ENCODE measurements at regions not wholly inside any gene's neighbourhood (a gene's known extent, or its start where the extent isn't known, plus 50 kb on each side); places are given as distances from the start of the nearest gene placed in this dataset.
A peak's percentile ranks its signal among the peaks of the same experiment; 100 is the strongest.

DNA sequence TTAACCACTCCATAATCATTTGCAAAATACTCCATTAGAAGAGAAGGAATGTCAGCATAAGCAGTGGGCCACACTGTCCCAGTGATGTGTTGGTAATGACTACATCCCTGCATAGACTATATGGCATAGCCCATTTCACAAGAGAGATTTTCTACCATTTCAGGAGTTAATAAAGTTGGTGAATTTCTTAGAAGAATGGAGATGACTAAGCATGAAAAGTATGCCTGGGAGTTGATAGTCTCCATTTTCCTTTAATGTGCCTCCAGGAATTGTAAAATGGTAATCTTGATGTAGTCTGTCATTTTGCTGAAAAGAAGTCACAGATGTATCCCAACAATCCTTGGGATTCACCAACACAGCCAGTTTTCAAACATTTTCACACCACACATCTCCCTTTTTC lies 608.8 kb upstream of the CHRM3 start:
- POLR2A ChIA-PET (ENCODE audit: low non-redundant PET): no interaction called here
- TF ChIP-seq, protein P1, sequence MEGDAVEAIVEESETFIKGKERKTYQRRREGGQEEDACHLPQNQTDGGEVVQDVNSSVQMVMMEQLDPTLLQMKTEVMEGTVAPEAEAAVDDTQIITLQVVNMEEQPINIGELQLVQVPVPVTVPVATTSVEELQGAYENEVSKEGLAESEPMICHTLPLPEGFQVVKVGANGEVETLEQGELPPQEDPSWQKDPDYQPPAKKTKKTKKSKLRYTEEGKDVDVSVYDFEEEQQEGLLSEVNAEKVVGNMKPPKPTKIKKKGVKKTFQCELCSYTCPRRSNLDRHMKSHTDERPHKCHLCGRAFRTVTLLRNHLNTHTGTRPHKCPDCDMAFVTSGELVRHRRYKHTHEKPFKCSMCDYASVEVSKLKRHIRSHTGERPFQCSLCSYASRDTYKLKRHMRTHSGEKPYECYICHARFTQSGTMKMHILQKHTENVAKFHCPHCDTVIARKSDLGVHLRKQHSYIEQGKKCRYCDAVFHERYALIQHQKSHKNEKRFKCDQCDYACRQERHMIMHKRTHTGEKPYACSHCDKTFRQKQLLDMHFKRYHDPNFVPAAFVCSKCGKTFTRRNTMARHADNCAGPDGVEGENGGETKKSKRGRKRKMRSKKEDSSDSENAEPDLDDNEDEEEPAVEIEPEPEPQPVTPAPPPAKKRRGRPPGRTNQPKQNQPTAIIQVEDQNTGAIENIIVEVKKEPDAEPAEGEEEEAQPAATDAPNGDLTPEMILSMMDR (conservative IDR thresholded peaks at IDR 0.05; ENCODE audit: low read depth): no peak

DNA sequence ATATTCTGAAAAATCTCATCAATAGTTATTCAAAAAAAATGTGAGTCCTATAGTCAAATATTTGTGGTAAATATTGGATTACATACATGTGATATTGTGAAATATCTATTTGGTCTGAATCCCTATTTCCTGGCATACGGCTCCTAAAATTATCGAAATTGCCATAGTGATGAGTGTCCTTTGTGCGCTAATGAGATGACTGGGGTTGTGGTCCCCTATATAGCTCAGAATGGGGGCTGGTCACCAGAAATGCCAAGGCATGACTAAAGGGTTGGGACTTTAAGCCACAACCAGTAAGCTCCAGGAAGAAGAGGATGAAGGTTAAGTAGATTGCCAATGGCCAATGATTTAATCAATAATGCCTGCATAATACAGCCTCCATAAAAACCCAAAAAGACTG lies 610.2 kb upstream of the CHRM3 start:
- H3K27ac ChIP-seq: no peak overlapping the region
- ChIA-PET POLR2A (ENCODE audit: low non-redundant PET) (no interaction called here), CTCF (no interaction called here)
- no peak for DNase-seq (ENCODE audit: low spot score)
- TF ChIP-seq, protein P1 (conservative IDR thresholded peaks at IDR 0.05; ENCODE audit: low read depth): no peak

More for the DNA sequence above, 608.8 kb upstream of the CHRM3 start:
- no peak overlapping the region for H3K27ac ChIP-seq
- no peak for DNase-seq (ENCODE audit: low spot score)
- CTCF ChIA-PET: no interaction called here

DNA sequence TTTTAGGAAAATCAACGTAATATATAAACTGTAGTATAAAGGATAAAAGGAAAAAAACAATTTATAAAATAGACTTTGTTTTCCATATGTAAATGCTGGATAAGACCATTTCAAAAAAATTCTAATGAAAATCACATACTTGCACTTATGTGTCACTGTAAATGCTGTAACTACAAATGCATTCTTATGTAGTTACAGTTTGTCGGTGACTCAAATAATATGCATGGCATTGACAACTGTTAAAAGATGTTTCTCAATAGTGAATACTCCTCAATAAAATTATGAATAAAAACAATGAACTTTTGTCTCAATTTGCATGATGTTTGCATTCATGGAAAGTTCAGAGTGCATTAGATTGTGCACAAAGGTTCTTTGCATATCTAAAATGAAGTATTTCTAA lies 614.0 kb upstream of the CHRM3 start:
- DNase-seq (ENCODE audit: low spot score): peak; percentile 4
- TF ChIP-seq, protein P1 (conservative IDR thresholded peaks at IDR 0.05; ENCODE audit: low read depth): no peak
- no peak overlapping the region for H3K27ac ChIP-seq
- ChIA-PET CTCF (no interaction called here), POLR2A (ENCODE audit: low non-redundant PET) (no interaction called here)

DNA sequence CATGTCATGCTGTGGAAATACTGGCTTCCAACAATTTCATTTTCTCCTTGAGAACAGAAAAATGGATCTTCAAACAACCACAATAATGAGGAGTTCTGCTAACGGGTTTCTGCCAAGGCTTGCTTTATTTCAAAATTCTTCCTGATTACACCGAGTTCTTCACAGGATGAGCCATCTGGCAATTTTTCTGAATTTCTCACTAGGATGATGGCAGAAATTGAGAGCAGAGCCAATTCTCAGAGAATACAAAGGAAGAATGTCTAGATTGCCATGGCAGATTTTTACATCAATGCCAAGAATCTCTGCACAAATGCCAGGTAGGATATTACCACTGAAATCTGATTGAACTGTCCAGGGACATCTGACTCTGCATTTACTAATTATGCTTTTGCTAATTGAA lies 619.0 kb upstream of the CHRM3 start:
- CTCF ChIA-PET: no interaction called here

DNA sequence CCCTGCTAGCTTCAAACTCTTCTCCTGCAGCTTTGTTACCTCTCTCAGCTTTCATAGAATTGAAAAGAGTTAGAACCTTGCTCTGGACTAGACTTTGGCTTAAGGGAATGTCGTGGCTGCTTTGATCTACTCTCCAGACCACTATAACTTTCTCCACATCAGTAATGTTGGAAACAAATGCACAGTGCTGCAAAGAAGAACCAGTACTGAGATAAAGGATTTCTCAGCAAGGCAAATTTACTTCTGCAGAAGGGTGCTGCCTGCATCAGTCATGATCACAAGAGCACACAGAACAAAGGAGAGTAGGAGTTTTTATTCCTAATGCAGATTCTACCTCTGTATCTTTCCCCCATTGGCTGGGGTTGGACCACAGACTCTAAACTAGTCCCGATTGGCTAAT lies 621.6 kb upstream of the CHRM3 start:
- POLR2A ChIA-PET (ENCODE audit: low non-redundant PET): no interaction called here
- no peak for DNase-seq (ENCODE audit: low spot score)
- H3K27ac ChIP-seq: no peak overlapping the region
- CTCF ChIA-PET: interaction anchor here (0.7 kb wide), 1 partner anchor 1902 kb away, joined by 3 read pairs; no protein-coding TSS in a partner anchor
- TF ChIP-seq, protein P1 (conservative IDR thresholded peaks at IDR 0.05; ENCODE audit: low read depth): no peak

More for the DNA sequence above, 619.0 kb upstream of the CHRM3 start:
- TF ChIP-seq, protein P1 (conservative IDR thresholded peaks at IDR 0.05; ENCODE audit: low read depth): no peak
- DNase-seq (ENCODE audit: low spot score): no peak
- POLR2A ChIA-PET (ENCODE audit: low non-redundant PET): no interaction called here
- no peak overlapping the region for H3K27ac ChIP-seq

DNA sequence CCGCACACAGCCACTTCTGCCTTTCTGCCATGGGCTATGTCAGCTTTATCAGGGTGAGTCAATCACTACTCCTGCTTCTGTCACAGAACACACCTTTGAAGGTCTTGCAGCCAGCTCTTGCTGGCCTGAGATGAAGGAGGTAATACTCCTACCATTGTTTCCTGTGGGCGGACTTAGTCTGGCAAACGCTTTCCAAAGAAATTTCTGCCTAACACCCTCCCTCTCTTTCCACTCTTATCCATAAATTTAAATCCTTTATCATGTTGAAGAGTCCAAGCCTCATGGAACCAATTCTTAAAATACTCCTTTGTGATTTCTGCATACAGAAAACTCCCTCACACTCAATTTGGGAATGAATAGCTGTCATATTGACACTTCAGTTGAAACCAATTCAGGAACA lies 633.1 kb upstream of the CHRM3 start:
- POLR2A ChIA-PET (ENCODE audit: low non-redundant PET): no interaction called here
- no peak overlapping the region for H3K27ac ChIP-seq
- CTCF ChIA-PET: no interaction called here
- TF ChIP-seq, protein P1 (conservative IDR thresholded peaks at IDR 0.05; ENCODE audit: low read depth): no peak
- DNase-seq (ENCODE audit: low spot score): no peak

DNA sequence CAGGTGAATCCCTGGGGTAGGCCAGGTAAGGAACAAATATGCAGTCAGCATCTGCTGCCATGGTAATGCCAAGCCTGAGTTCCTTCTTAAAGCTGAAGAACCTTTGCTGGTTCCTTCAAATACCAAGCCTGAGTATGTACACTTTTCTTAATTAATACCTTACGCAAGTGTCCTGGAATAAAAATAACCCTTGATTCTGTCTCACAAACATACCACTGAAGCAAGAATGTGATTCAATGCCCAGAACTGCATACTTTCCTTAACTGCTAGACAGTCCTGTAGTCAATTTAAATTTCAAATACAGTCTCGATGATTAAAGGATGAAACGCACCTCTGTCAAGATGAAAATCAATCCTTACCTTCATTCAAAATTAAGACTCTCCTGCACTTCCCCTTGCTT lies 634.0 kb upstream of the CHRM3 start:
- ChIA-PET POLR2A (ENCODE audit: low non-redundant PET) (no interaction called here), CTCF (no interaction called here)
- no peak for DNase-seq (ENCODE audit: low spot score)
- no peak overlapping the region for H3K27ac ChIP-seq
- TF ChIP-seq, protein P1 (conservative IDR thresholded peaks at IDR 0.05; ENCODE audit: low read depth): no peak

Data from RWPE1 (cell line).